ENCODE measurements at regions not wholly inside any gene's neighbourhood (a gene's known extent, or its start where the extent isn't known, plus 50 kb on each side); places are given as distances from the start of the nearest gene placed in this dataset.

GRCh38 chr11:30760345-30760744 is 174.2 kb upstream of the MPPED2 start:
- TF ChIP-seq CTCF (IDR thresholded peaks at IDR 0.05) (no peak), EP300 (IDR thresholded peaks at IDR 0.05) (no peak), POLR2A (IDR thresholded peaks at IDR 0.05) (no peak)
